K562 (cell line): ENCODE measurements at regions not wholly inside any gene's neighbourhood (a gene's known extent, or its start where the extent isn't known, plus 50 kb on each side); places are given as distances from the start of the nearest gene placed in this dataset.
A peak's percentile ranks its signal among the peaks of the same experiment; 100 is the strongest.

ENCODE experiments used
- BHLHE40 ChIP-seq: IDR thresholded peaks from 2 replicates; pipeline ENCODE4 v1.6.1; 2011; ENCODE audit warnings: low read length, improper control_type of control experiment
- CC2D1A ChIP-seq: fragments of 450-650 bp; IDR thresholded peaks from 2 replicates; pipeline ENCODE4 v1.6.1; 2017; ENCODE audit warnings: mild to moderate bottlenecking
- DDX20 ChIP-seq: fragments of 450-650 bp; IDR thresholded peaks from 2 replicates; pipeline ENCODE4 v1.6.1; 2016; ENCODE audit warnings: missing genetic modification characterization, low read depth, mild to moderate bottlenecking, missing compliant biosample characterization, moderate library complexity
- EHMT2 ChIP-seq: fragments of 450-650 bp; IDR thresholded peaks from 2 replicates; pipeline ENCODE4 v1.6.1; 2018; ENCODE audit warnings: antibody characterized with exemption
- EZH2 ChIP-seq: IDR thresholded peaks from 2 replicates; pipeline ENCODE4 v1.6.1; 2012; ENCODE audit warnings: low read depth, mild to moderate bottlenecking, inconsistent platforms, low read length, borderline replicate concordance
- GTF2F1 ChIP-seq: IDR thresholded peaks from 2 replicates; pipeline ENCODE4 v1.6.1; 2011; ENCODE audit warnings: low read depth, low read length, improper control_type of control experiment
- HLTF ChIP-seq: fragments of 450-650 bp; IDR thresholded peaks from 2 replicates; pipeline ENCODE4 v1.6.1; 2016
- HNRNPLL ChIP-seq: fragments of 200-400 bp; formaldehyde crosslinking; IDR thresholded peaks from 2 replicates; pipeline ENCODE4 v1.6.1; 2017; ENCODE audit warnings: low read length, low read depth, mild to moderate bottlenecking; ENCODE audit not compliant: poor library complexity, severe bottlenecking
- JUND ChIP-seq, 2 experiments: IDR thresholded peaks; 2 replicates in 1 of 2; 3 replicates in 1 of 2; pipeline ENCODE4 v1.6.1; 2011; ENCODE audit warnings: borderline replicate concordance in 2 of 2, low read depth in 2 of 2, low read length in 2 of 2, improper control_type of control experiment in 1 of 2, missing biosample characterization in 1 of 2, missing genetic modification characterization in 1 of 2, missing genetic modification reagents in 1 of 2
- NR4A1 ChIP-seq, 2 experiments: fragments of 250-450 bp in 1 of 2; fragments of 450-650 bp in 1 of 2; sonication (Bioruptor Pico) in 1 of 2; IDR thresholded peaks; 2 replicates each; pipeline versions ENCODE4 v1.4.0 to v1.6.1; 2016 to 2020; ENCODE audit warnings: mild to moderate bottlenecking in 2 of 2, missing compliant biosample characterization in 1 of 2, missing genetic modification characterization in 1 of 2, moderate library complexity in 1 of 2
- PTTG1 ChIP-seq: fragments of 450-650 bp; IDR thresholded peaks from 2 replicates; pipeline ENCODE4 v1.6.1; 2016; ENCODE audit warnings: low read depth, mild to moderate bottlenecking, missing genetic modification characterization, missing compliant biosample characterization
- TBL1XR1 ChIP-seq, 2 experiments: IDR thresholded peaks; 2 replicates each; pipeline ENCODE4 v1.6.1; 2012; ENCODE audit warnings: improper control_type of control experiment in 2 of 2, low read length in 2 of 2, mild to moderate bottlenecking in 1 of 2
- ZNF436 ChIP-seq: fragments of 250-450, 450-650 bp; sonication (Bioruptor Pico); formaldehyde crosslinking; IDR thresholded peaks from 2 replicates; pipeline ENCODE4 v1.7.0; 2020; ENCODE audit warnings: mild to moderate bottlenecking
- TF ChIP-seq, protein P1 (sequence below): sonication (generic); formaldehyde crosslinking; IDR thresholded peaks from 2 replicates; pipeline ENCODE4 v1.8.1; 2023; ENCODE audit warnings: missing genetic modification reagents, mild to moderate bottlenecking, borderline replicate concordance
- TF ChIP-seq, protein P2 (sequence below): fragments of 450-650 bp; IDR thresholded peaks from 2 replicates; pipeline ENCODE4 v1.6.1; 2017; ENCODE audit warnings: mild to moderate bottlenecking, moderate library complexity
- TF ChIP-seq, protein P3 (sequence below): fragments of 450-650 bp; formaldehyde crosslinking; IDR thresholded peaks from 2 replicates; pipeline ENCODE4 v1.4.0; 2020; ENCODE audit warnings: mild to moderate bottlenecking, moderate library complexity

GRCh38 chr6:26196846-26197635, 109.8 kb downstream of the HFE start (continued):
- TF ChIP-seq HNRNPLL, result peak; percentile 87
- TF ChIP-seq ZNF436 (CRISPR knock-in tag), result no peak
- 0 out of 2 replicates have a peak, but pooled peaks have one; percentile 27 for TF ChIP-seq BHLHE40
- TF ChIP-seq, protein P1, sequence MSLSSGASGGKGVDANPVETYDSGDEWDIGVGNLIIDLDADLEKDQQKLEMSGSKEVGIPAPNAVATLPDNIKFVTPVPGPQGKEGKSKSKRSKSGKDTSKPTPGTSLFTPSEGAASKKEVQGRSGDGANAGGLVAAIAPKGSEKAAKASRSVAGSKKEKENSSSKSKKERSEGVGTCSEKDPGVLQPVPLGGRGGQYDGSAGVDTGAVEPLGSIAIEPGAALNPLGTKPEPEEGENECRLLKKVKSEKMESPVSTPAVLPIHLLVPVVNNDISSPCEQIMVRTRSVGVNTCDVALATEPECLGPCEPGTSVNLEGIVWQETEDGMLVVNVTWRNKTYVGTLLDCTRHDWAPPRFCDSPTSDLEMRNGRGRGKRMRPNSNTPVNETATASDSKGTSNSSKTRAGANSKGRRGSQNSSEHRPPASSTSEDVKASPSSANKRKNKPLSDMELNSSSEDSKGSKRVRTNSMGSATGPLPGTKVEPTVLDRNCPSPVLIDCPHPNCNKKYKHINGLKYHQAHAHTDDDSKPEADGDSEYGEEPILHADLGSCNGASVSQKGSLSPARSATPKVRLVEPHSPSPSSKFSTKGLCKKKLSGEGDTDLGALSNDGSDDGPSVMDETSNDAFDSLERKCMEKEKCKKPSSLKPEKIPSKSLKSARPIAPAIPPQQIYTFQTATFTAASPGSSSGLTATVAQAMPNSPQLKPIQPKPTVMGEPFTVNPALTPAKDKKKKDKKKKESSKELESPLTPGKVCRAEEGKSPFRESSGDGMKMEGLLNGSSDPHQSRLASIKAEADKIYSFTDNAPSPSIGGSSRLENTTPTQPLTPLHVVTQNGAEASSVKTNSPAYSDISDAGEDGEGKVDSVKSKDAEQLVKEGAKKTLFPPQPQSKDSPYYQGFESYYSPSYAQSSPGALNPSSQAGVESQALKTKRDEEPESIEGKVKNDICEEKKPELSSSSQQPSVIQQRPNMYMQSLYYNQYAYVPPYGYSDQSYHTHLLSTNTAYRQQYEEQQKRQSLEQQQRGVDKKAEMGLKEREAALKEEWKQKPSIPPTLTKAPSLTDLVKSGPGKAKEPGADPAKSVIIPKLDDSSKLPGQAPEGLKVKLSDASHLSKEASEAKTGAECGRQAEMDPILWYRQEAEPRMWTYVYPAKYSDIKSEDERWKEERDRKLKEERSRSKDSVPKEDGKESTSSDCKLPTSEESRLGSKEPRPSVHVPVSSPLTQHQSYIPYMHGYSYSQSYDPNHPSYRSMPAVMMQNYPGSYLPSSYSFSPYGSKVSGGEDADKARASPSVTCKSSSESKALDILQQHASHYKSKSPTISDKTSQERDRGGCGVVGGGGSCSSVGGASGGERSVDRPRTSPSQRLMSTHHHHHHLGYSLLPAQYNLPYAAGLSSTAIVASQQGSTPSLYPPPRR (CRISPR knock-in tag), result 0 out of 2 replicates have a peak, but pooled peaks have one; percentile 35
- no peak for TF ChIP-seq CC2D1A
- peak; percentile 94 for TF ChIP-seq GTF2F1
- TF ChIP-seq, protein P2, sequence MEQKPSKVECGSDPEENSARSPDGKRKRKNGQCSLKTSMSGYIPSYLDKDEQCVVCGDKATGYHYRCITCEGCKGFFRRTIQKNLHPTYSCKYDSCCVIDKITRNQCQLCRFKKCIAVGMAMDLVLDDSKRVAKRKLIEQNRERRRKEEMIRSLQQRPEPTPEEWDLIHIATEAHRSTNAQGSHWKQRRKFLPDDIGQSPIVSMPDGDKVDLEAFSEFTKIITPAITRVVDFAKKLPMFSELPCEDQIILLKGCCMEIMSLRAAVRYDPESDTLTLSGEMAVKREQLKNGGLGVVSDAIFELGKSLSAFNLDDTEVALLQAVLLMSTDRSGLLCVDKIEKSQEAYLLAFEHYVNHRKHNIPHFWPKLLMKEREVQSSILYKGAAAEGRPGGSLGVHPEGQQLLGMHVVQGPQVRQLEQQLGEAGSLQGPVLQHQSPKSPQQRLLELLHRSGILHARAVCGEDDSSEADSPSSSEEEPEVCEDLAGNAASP, result no peak
- TF ChIP-seq JUND (IDR thresholded peaks at IDR 0.05; ENCODE audit: borderline replicate concordance, low read depth, low read length), result no peak
- no peak for TF ChIP-seq JUND (tag; IDR thresholded peaks at IDR 0.05; ENCODE audit: borderline replicate concordance, low read depth, low read length)
- TF ChIP-seq EZH2, result no peak
- TF ChIP-seq TBL1XR1 (IDR thresholded peaks at IDR 0.05; ENCODE audit: low read length in 2 of 2), result peak in 1 of 2 experiments; percentile 26; a peak in 2 of 4 replicates
- 0 out of 2 replicates have a peak, but pooled peaks have one; percentile 19 for TF ChIP-seq NR4A1 (CRISPR knock-in tag; IDR thresholded peaks at IDR 0.05)
- TF ChIP-seq NR4A1 (tag; IDR thresholded peaks at IDR 0.05), result no peak
- no peak for TF ChIP-seq DDX20 (tag)
- TF ChIP-seq PTTG1 (tag), result no peak
- 0 out of 2 replicates have a peak, but pooled peaks have one; percentile 16 for TF ChIP-seq HLTF
- no peak for TF ChIP-seq EHMT2
- TF ChIP-seq, protein P3, sequence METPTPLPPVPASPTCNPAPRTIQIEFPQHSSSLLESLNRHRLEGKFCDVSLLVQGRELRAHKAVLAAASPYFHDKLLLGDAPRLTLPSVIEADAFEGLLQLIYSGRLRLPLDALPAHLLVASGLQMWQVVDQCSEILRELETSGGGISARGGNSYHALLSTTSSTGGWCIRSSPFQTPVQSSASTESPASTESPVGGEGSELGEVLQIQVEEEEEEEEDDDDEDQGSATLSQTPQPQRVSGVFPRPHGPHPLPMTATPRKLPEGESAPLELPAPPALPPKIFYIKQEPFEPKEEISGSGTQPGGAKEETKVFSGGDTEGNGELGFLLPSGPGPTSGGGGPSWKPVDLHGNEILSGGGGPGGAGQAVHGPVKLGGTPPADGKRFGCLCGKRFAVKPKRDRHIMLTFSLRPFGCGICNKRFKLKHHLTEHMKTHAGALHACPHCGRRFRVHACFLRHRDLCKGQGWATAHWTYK (CRISPR knock-in tag), result peak; percentile 95
